Glutamatergic neuron (in vitro differentiated cells): ENCODE measurements at regions not wholly inside any gene's neighbourhood (a gene's known extent, or its start where the extent isn't known, plus 50 kb on each side); places are given as distances from the start of the nearest gene placed in this dataset.

ENCODE experiments used
- DNase-seq: peaks from one replicate; pipeline ENCODE4 v3.0.0; 2022
- H3K27ac Mint-ChIP-seq: one replicate; pipeline ENCODE4 v1.8.0; 2020; ENCODE audit warnings: mild to moderate bottlenecking, mixed read lengths, inconsistent platforms; ENCODE audit not compliant: unreplicated experiment
- H3K27me3 Mint-ChIP-seq: one replicate; pipeline ENCODE4 v1.8.0; 2020; ENCODE audit warnings: mild to moderate bottlenecking, moderate library complexity, mixed read lengths, inconsistent platforms; ENCODE audit not compliant: unreplicated experiment
- H3K36me3 Mint-ChIP-seq: one replicate; pipeline ENCODE4 v1.8.0; 2020; ENCODE audit warnings: mild to moderate bottlenecking, mixed read lengths, inconsistent platforms; ENCODE audit not compliant: unreplicated experiment
- H3K4me1 Mint-ChIP-seq: one replicate; pipeline ENCODE4 v1.8.0; 2020; ENCODE audit warnings: mild to moderate bottlenecking, low read depth, mixed read lengths, inconsistent platforms; ENCODE audit not compliant: unreplicated experiment
- H3K4me3 Mint-ChIP-seq: one replicate; pipeline ENCODE4 v1.8.0; 2020; ENCODE audit warnings: mild to moderate bottlenecking, mixed read lengths, inconsistent platforms; ENCODE audit not compliant: unreplicated experiment
- H3K9me3 Mint-ChIP-seq: one replicate; pipeline ENCODE4 v1.8.0; 2020; ENCODE audit warnings: mild to moderate bottlenecking, moderate library complexity, mixed read lengths, inconsistent platforms; ENCODE audit not compliant: unreplicated experiment
- CTCF ChIP-seq: fragments of 200-600 bp; sonication (generic); IDR thresholded peaks from one replicate; pipeline ENCODE4 v1.5.0; 2021; ENCODE audit not compliant: partially characterized antibody, unreplicated experiment

- Mint-ChIP-seq H3K4me3 (no peak overlapping the region), H3K4me1 (no peaks in the 10 kb centered on the region), H3K36me3 (no peaks in the 10 kb centered on the region), H3K27me3 (no peaks in the 10 kb centered on the region), H3K9me3 (no peaks in the 10 kb centered on the region), H3K27ac (no peak overlapping the region)
- no peak for DNase-seq
- TF ChIP-seq CTCF = no peak
Measured at GRCh38 chr5:39544941-39545340, 120.2 kb upstream of the DAB2 start.

- DNase-seq = no peak
- no peaks in the 10 kb centered on the region for H3K27me3 Mint-ChIP-seq
- H3K4me1 Mint-ChIP-seq = no peaks in the 10 kb centered on the region
- H3K4me3 Mint-ChIP-seq = no peak overlapping the region
- no peaks in the 10 kb centered on the region for H3K36me3 Mint-ChIP-seq
- H3K9me3 Mint-ChIP-seq = no peaks in the 10 kb centered on the region
- no peak for TF ChIP-seq CTCF
- H3K27ac Mint-ChIP-seq = no peak overlapping the region
Measured at GRCh38 chr5:39543335-39543734, 118.6 kb upstream of the DAB2 start.

GRCh38 chr5:39542511-39543285 lies 117.9 kb upstream of the DAB2 start:
- Mint-ChIP-seq H3K27me3 (no peaks in the 10 kb centered on the region), H3K27ac (no peak overlapping the region), H3K4me3 (no peak overlapping the region), H3K36me3 (no peaks in the 10 kb centered on the region), H3K9me3 (no peaks in the 10 kb centered on the region), H3K4me1 (no peaks in the 10 kb centered on the region)
- TF ChIP-seq CTCF = no peak
- no peak for DNase-seq

- H3K36me3 Mint-ChIP-seq = no peaks in the 10 kb centered on the region
- TF ChIP-seq CTCF = no peak
Measured at GRCh38 chr5:39541920-39542319, 117.1 kb upstream of the DAB2 start.

GRCh38 chr5:39539470-39539869 lies 114.7 kb upstream of the DAB2 start:
- H3K4me1 Mint-ChIP-seq = no peaks in the 10 kb centered on the region
- H3K27ac Mint-ChIP-seq = no peak overlapping the region
- H3K9me3 Mint-ChIP-seq = no peaks in the 10 kb centered on the region
- no peak overlapping the region for H3K4me3 Mint-ChIP-seq
- TF ChIP-seq CTCF = no peak
- H3K36me3 Mint-ChIP-seq = no peaks in the 10 kb centered on the region
- no peaks in the 10 kb centered on the region for H3K27me3 Mint-ChIP-seq
- DNase-seq = no peak

More at GRCh38 chr5:39541920-39542319, 117.1 kb upstream of the DAB2 start:
- Mint-ChIP-seq H3K27ac (no peak overlapping the region), H3K9me3 (no peaks in the 10 kb centered on the region), H3K4me3 (no peak overlapping the region), H3K27me3 (no peaks in the 10 kb centered on the region), H3K4me1 (no peaks in the 10 kb centered on the region)
- DNase-seq = no peak
